GM10266 (cell line): ENCODE measurements at regions not wholly inside any gene's neighbourhood (a gene's known extent, or its start where the extent isn't known, plus 50 kb on each side); places are given as distances from the start of the nearest gene placed in this dataset.
"Not testable (repeated sequence)": the region's sequence is repeated elsewhere in the genome, so short reads cannot be mapped to it uniquely, and the experiment has no call there.

Source experiments
- DNase-seq: peaks from one replicate; pipeline ENCODE4 v3.0.0; 2012; ENCODE audit errors: extremely low spot score
- CTCF ChIP-seq: IDR thresholded peaks from 2 replicates; pipeline ENCODE4 v1.5.1; 2012; ENCODE audit warnings: mild to moderate bottlenecking, low read depth; ENCODE audit not compliant: control insufficient read depth, insufficient read depth; ENCODE audit errors: missing control alignments

- DNase-seq, result no peak
- no peak for TF ChIP-seq CTCF
These were observed 658.1 kb upstream of the CHD1 start for GRCh38 chr5:99586878-99587277.

GRCh38 chr5:99581204-99581603 lies 652.4 kb upstream of the CHD1 start:
- DNase-seq, result not testable (repeated sequence)

GRCh38 chr5:99562937-99563627 lies 634.3 kb upstream of the CHD1 start:
- DNase-seq, result not testable (repeated sequence)

GRCh38 chr5:99553211-99553810 lies 624.5 kb upstream of the CHD1 start:
- TF ChIP-seq CTCF, result no peak
- no peak for DNase-seq

GRCh38 chr5:99544356-99544755 lies 615.5 kb upstream of the CHD1 start:
- TF ChIP-seq CTCF, result no peak
- no peak for DNase-seq

- no peak for DNase-seq
- TF ChIP-seq CTCF, result no peak
These were observed 615.0 kb upstream of the CHD1 start for GRCh38 chr5:99543841-99544240.

GRCh38 chr5:99534241-99534640 lies 605.4 kb upstream of the CHD1 start:
- DNase-seq, result not testable (repeated sequence)

GRCh38 chr5:99521666-99522065 lies 592.9 kb upstream of the CHD1 start:
- DNase-seq, result not testable (repeated sequence)

- not testable (repeated sequence) for DNase-seq
These were observed 587.2 kb upstream of the CHD1 start for GRCh38 chr5:99515864-99516490.

GRCh38 chr5:99510237-99510866 lies 581.5 kb upstream of the CHD1 start:
- DNase-seq, result not testable (repeated sequence)

GRCh38 chr5:99509064-99509463 lies 580.3 kb upstream of the CHD1 start:
- DNase-seq, result not testable (repeated sequence)

GRCh38 chr5:99495456-99495855 lies 566.6 kb upstream of the CHD1 start:
- DNase-seq, result not testable (repeated sequence)

GRCh38 chr5:99478450-99478849 lies 549.6 kb upstream of the CHD1 start:
- not testable (repeated sequence) for DNase-seq

GRCh38 chr5:99473328-99473727 lies 544.5 kb upstream of the CHD1 start:
- DNase-seq, result not testable (repeated sequence)

GRCh38 chr5:99471726-99472125 lies 542.9 kb upstream of the CHD1 start:
- not testable (repeated sequence) for DNase-seq
